Right lung (tissue), 2 donors: ENCODE measurements at regions not wholly inside any gene's neighbourhood (a gene's known extent, or its start where the extent isn't known, plus 50 kb on each side); places are given as distances from the start of the nearest gene placed in this dataset.
"Not testable (repeated sequence)": the region's sequence is repeated elsewhere in the genome, so short reads cannot be mapped to it uniquely, and the experiment has no call there.

Experiments used
- DNase-seq, 2 donors: peaks; one replicate each; pipeline ENCODE4 v3.0.0-alpha.2; 2013

- DNase-seq: not testable (repeated sequence)
These were observed 64.4 kb downstream of the TMEM200C start for GRCh38 chr18:5830902-5831301.

DNA sequence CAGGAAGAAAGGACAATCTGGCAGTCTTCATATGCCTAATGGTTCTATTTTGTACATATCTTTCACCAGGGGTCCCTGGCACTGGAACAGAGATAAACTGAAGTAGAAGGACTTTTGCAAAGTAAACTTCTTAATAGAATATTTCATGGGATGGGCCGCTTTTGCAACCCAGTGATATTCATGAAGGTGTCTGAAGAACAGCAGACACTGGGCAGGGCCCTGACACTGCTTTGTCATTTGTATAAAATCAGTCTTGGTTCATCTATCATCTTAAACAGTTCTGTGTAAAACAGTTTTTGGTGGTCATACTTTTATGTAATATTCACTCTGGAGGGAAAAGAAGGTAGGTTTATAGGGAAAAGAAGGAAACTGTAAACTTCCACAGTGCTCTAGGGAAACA, 66.4 kb downstream of the TMEM200C start:
- DNase-seq: no peak

- DNase-seq: no peak
These were observed 69.7 kb downstream of the TMEM200C start for GRCh38 chr18:5825663-5826062.

GRCh38 chr18:5824370-5824984, 70.8 kb downstream of the TMEM200C start:
- no peak for DNase-seq

DNA sequence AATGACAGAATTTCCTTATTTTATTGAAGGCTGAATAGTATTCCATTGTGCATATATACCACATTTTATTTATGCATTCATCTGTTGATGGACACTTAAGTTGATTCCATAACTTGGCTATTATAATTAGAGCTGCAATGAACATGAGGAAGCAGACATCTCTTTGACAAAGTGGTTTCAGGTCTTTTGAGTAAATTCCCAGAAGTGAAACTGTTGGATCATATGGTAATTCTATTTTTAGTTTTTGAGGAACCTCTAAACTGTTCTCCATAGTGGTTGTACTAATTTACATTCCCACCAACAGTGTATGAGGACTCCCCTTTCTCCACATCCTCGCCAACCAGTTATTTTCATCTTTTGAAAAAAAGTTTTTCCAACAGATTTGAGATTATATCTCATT, 77.5 kb downstream of the TMEM200C start:
- no peak for DNase-seq

DNA sequence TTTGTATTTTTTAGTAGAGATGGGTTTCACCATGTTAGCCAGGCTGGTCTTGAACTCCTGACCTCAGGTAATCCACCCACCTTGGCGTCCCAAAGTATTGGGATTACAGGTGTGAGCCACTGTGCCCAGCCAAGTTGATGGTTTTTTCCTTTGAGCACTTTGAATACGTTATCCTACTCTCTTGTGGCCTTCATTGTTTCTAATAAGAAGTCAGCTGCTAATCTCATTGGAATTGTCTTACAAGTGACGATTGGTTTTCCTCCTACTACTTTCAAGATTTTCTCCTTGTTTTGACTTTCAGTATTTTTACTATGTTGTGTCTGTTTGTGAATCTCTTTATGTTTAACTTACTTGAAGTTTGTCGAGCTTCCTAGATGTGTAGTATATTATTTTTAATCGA, 88.5 kb downstream of the TMEM200C start:
- DNase-seq: no peak

GRCh38 chr18:5787936-5788335, 107.4 kb downstream of the TMEM200C start:
- no peak for DNase-seq

GRCh38 chr18:5779922-5780321, 115.4 kb downstream of the TMEM200C start:
- DNase-seq: no peak

DNA sequence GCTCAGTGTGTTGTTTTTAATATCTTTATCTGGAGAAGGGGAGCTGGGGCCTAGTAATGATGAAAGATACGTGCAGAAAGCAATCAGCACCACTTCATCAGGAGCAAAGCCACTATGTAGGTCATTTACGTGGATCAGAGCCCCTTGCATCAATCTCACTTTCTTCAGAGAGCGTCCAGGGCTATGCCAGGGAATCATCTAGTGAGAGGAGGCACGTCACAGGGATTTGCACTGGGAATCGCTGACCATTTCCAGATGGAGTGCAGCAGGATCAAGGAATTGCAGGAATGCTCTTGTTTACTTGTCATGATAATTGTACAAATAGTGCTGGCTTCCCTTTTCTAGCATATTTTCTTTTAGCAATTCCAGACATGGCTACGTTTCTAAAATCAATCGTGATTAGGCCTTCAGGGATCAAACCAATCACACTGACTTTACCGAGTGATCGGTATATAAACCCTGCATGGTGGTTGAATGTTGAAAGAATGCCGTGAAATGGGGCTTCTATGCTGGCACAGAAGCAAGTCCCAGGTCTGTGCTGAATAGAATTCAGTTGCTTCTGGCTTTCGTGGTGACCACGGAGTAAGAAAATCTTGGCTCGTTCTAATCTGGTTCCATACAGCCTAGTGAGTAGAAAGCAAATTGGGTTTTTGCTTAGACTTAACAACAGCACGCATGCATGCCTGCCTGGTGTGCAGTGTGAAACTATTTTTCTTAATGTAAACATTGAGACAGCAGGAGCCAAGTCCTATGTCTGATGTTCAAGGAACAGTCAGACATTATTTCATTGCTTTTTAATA, 122.8 kb downstream of the TMEM200C start:
- peak; percentile 27 to 33 for DNase-seq

GRCh38 chr18:5771343-5771742, 124.0 kb downstream of the TMEM200C start:
- DNase-seq: no peak

DNA sequence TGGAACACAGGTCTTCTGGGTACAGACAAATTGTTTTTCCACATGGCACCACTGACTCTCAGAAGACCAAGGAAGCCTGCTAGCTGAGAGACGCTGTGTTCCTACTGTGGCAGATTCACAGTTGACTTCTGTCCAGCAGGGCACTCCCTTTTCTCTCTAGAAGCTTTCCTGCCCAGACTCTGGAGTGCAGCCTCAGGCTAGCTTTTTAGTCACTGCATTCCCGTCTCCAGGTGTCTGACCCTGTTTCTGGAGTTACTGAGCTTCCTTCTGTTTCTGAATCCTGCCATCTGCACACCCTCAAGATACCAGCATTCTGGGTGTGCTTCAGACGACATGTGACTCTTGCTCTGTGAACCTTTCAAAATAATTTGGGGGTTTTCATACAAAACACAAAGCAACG, 125.1 kb downstream of the TMEM200C start:
- no peak for DNase-seq

- no peak for DNase-seq
These were observed 126.9 kb downstream of the TMEM200C start for GRCh38 chr18:5768454-5768853.

GRCh38 chr18:5759194-5759593, 136.1 kb downstream of the TMEM200C start:
- DNase-seq: no peak

GRCh38 chr18:5756823-5757222, 138.5 kb downstream of the TMEM200C start:
- no peak for DNase-seq

DNA sequence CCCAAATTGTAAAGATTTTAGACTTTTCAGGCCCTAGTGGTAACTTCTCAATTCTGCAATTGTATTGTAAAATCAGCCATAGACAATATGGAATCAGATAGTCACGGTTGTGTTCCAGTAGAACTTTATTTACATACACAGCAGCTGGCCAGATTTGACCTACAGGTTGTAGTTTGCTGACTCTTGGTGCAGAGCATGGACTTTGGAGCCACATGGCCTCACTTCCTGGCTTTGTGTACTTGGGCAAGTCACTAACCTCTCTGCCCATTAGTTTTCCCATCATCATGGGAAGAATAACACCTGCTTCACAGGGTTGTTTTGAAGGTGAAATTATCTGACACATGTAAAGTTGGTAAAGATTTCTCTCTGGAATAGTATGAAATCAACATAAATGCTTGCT, 147.6 kb downstream of the TMEM200C start:
- DNase-seq: no peak

GRCh38 chr18:5746844-5747243, 148.5 kb downstream of the TMEM200C start:
- no peak for DNase-seq

- no peak for DNase-seq
These were observed 150.7 kb downstream of the TMEM200C start for GRCh38 chr18:5744659-5745058.

DNA sequence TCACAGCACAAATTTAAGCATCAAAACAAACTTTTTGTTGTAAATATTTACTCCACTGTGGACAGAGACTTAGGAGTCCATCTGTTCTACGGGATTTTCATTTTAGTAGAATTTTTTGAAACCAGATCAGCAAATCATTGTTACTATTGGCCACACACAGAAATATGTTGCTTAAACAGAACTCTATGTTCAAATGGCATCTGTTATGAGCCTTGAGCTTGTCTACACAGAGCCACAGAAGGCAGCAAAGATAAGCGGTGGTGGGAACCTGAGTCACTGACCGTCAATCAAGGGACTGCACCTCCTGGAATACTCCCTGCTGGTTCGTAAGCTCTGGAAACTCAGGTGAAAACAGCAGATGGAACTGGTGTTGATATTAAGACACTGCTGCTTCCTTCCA, 156.8 kb downstream of the TMEM200C start:
- no peak for DNase-seq

GRCh38 chr18:5732318-5732717, 163.0 kb downstream of the TMEM200C start:
- DNase-seq: no peak

DNA sequence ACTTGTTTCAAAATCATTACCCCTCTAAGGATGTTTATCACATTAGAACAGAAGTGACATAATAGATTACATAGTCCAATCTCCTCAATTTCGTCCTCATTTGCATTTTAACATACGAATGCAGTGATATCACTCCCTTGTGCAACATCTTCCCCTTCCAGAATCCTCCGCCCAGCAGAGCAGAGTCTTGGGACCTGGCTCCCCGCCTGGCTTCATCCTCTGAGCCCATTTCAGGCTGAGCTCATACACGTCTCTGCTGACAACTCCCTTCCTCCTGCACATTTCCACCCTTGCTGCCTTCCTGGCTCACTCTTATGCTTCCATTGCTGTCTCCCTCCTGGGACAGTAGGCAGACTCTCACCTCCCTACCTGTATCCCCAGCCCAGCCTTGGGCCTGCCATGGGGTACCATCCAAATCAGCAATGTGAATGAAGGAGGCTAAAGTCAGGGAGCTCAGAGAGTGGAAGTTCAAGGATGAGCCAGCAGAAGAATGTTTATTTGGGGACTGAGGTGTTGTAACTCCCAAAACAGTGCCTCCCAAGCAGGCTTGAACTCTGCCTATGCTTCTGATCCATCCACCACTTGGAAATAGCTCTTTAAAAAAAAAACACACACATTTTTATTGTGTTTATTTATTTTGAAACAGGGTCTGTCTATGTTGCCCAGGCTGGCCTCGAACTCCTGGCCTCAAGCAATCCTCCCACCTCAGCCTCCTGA, 165.2 kb downstream of the TMEM200C start:
- DNase-seq: no peak

- DNase-seq: no peak
These were observed 166.8 kb downstream of the TMEM200C start for GRCh38 chr18:5728531-5728930.

DNA sequence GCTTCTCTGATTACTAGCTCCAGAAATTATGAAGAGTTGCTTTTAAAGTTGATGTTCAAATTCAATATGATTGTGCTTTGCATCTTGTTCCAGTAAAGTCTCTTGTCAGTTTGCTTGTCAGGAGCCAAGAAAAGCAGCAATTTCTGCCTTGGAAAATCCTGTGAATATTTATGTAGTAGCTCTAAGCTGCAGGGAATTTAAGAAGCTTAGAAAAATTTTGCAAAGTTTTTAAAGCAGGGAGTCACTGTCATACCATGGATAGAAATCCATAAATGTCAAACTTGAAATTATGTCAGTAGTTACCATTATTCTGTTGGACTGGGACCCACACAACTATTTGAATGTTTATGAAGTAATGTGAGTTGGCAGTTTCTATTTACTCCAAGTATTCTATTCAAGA, 169.3 kb downstream of the TMEM200C start:
- DNase-seq: no peak

GRCh38 chr18:5721924-5722323, 173.4 kb downstream of the TMEM200C start:
- DNase-seq: no peak
